Astrocyte of the spinal cord (primary cell): ENCODE measurements at regions not wholly inside any gene's neighbourhood (a gene's known extent, or its start where the extent isn't known, plus 50 kb on each side); places are given as distances from the start of the nearest gene placed in this dataset.

Experiments used
- DNase-seq: peaks from one replicate; pipeline ENCODE4 v3.0.0; 2011; ENCODE audit warnings: low read depth, low spot score
- H3K4me3 ChIP-seq: 2 replicates; pipeline ENCODE4 v1.5.1; 2011; ENCODE audit warnings: low read depth, mild to moderate bottlenecking, low read length, moderate library complexity
- CTCF ChIP-seq: IDR thresholded peaks from 2 replicates; pipeline ENCODE4 v1.5.1; 2012; ENCODE audit warnings: low read depth, mild to moderate bottlenecking, low read length, inconsistent platforms
- in situ Hi-C: cut with HindIII; loops from 2 replicates; pipeline ENCODE4 v1.10.0; 2017; ENCODE audit warnings: low sequenced_read_pairs

- no peak for DNase-seq
Observed at GRCh38 chr5:29983528-29984155, 1209.8 kb upstream of the CDH6 start.

GRCh38 chr5:29982457-29982856, 1211.0 kb upstream of the CDH6 start:
- no peak for TF ChIP-seq CTCF
- H3K4me3 ChIP-seq: no peak overlapping the region
- in situ Hi-C loops: no loop called here
- DNase-seq: no peak

More at GRCh38 chr5:29983528-29984155, 1209.8 kb upstream of the CDH6 start:
- no peak overlapping the region for H3K4me3 ChIP-seq
- no peak for TF ChIP-seq CTCF
- in situ Hi-C loops: no loop called here

GRCh38 chr5:29972597-29972996, 1220.9 kb upstream of the CDH6 start:
- no peak for DNase-seq
- in situ Hi-C loops: no loop called here
- TF ChIP-seq CTCF: no peak

GRCh38 chr5:29963956-29964355, 1229.5 kb upstream of the CDH6 start:
- H3K4me3 ChIP-seq: no peak overlapping the region
- in situ Hi-C loops: no loop called here
- DNase-seq: peak; percentile 1
- no peak for TF ChIP-seq CTCF

More at GRCh38 chr5:29972597-29972996, 1220.9 kb upstream of the CDH6 start:
- H3K4me3 ChIP-seq: no peak overlapping the region

GRCh38 chr5:29960323-29960722, 1233.2 kb upstream of the CDH6 start:
- DNase-seq: no peak
- no peak overlapping the region for H3K4me3 ChIP-seq
- no peak for TF ChIP-seq CTCF
- in situ Hi-C loops: no loop called here

- H3K4me3 ChIP-seq: no peak overlapping the region
- no peak for DNase-seq
- TF ChIP-seq CTCF: no peak
- in situ Hi-C loops: no loop called here
Observed at GRCh38 chr5:29950416-29951145, 1242.9 kb upstream of the CDH6 start.
